ENCODE measurements at regions not wholly inside any gene's neighbourhood (a gene's known extent, or its start where the extent isn't known, plus 50 kb on each side); places are given as distances from the start of the nearest gene placed in this dataset.

- intact Hi-C loops (cut with DNase I) = loop anchor here in 2 of 10 donors (10.0 kb wide), 1 partner anchor 104 kb away; no protein-coding TSS in a partner anchor
- Histone ChIP-seq H3K9me3 (peaks cover 0 to 6% (median 0%) of the 10 kb centered on the region in 12 donors), H3K27me3 (no peaks in the 10 kb centered on the region), H3K36me3 (no peaks in the 10 kb centered on the region), H3K27ac (peak overlapping the region in 10 of 12 donors; percentile 24 to 81 (median 62)), H3K4me3 (no peak overlapping the region), H3K4me1 (peaks cover 0 to 35% (median 12%) of the 10 kb centered on the region in 12 donors)
- TF ChIP-seq POLR2A (IDR thresholded peaks at IDR 0.05) = no peak
- TF ChIP-seq CTCF (IDR thresholded peaks at IDR 0.05) = peak in 4 of 12 donors; percentile 9 to 17 (median 13)
- DNase-seq (peak in 2 of 5 donors; percentile 34 to 39), ATAC-seq (peak; percentile 87 to 92 (median 90))
- 35 to 51% (median 47%) methylated on average over 4 of the region's 4 CpGs for WGBS, 4 donors
Observed at GRCh38 chr13:50580684-50581305, 262.7 kb downstream of the DLEU7 start.

- intact Hi-C loops (cut with DNase I) = loop anchor here in 2 of 10 donors (10.0 kb wide), 1 partner anchor 103 kb away; no protein-coding TSS in a partner anchor
- no peak for DNase-seq
Observed at GRCh38 chr13:50581586-50582196, 261.8 kb downstream of the DLEU7 start.

GRCh38 chr13:50584856-50585580, 258.5 kb downstream of the DLEU7 start:
- intact Hi-C loops (cut with DNase I) = loop anchor here in 3 of 10 donors (5.0 to 10.0 kb wide), 2 partner anchors 100 to 217 kb away; no protein-coding TSS in a partner anchor
- no peak for DNase-seq
- Histone ChIP-seq H3K27ac (peak overlapping the region in 1 of 12 donors; percentile 1), H3K27me3 (no peaks in the 10 kb centered on the region), H3K36me3 (no peaks in the 10 kb centered on the region), H3K9me3 (peaks cover 0 to 6% (median 0%) of the 10 kb centered on the region in 12 donors), H3K4me1 (peaks cover 0 to 49% (median 13%) of the 10 kb centered on the region in 12 donors), H3K4me3 (no peak overlapping the region)
- ATAC-seq = no peak
- WGBS, 4 donors = 76 to 84% (median 79%) methylated on average over 10 of the region's 10 CpGs
- TF ChIP-seq POLR2A (IDR thresholded peaks at IDR 0.05) (no peak), CTCF (IDR thresholded peaks at IDR 0.05) (no peak)

More at GRCh38 chr13:50581586-50582196, 261.8 kb downstream of the DLEU7 start:
- no peak for TF ChIP-seq CTCF (IDR thresholded peaks at IDR 0.05)
- no peak for TF ChIP-seq POLR2A (IDR thresholded peaks at IDR 0.05)
- H3K4me3 ChIP-seq = no peak overlapping the region
- H3K36me3 ChIP-seq = no peaks in the 10 kb centered on the region
- WGBS, 4 donors = 57 to 74% (median 66%) methylated on average over 1 of the region's 1 CpG
- H3K27me3 ChIP-seq = no peaks in the 10 kb centered on the region
- peak in 2 of 4 donors; percentile 44 to 65 for ATAC-seq
- H3K27ac ChIP-seq = peak overlapping the region in 10 of 12 donors; percentile 24 to 81 (median 62)
- peaks cover 0 to 6% (median 0%) of the 10 kb centered on the region in 12 donors for H3K9me3 ChIP-seq
- H3K4me1 ChIP-seq = peaks cover 0 to 38% (median 12%) of the 10 kb centered on the region in 12 donors

All from heart left ventricle (tissue), 16 donors.